ENCODE measurements at regions not wholly inside any gene's neighbourhood (a gene's known extent, or its start where the extent isn't known, plus 50 kb on each side); places are given as distances from the start of the nearest gene placed in this dataset.
"Not testable (repeated sequence)": the region's sequence is repeated elsewhere in the genome, so short reads cannot be mapped to it uniquely, and the experiment has no call there.

- peak overlapping the region in 1 of 6 donors; percentile 46 for H3K27ac Mint-ChIP-seq
- H3K4me3 Mint-ChIP-seq: no peak overlapping the region
- H3K9me3 Mint-ChIP-seq: peaks cover 0 to 11% (median 6%) of the 10 kb centered on the region in 7 donors
- no peak for DNase-seq
- H3K4me1 Mint-ChIP-seq: peaks cover 0 to 6% (median 4%) of the 10 kb centered on the region in 3 donors
- H3K36me3 Mint-ChIP-seq: peaks cover 0 to 6% of the 10 kb centered on the region in 2 donors
- H3K27me3 Mint-ChIP-seq: peaks cover 0 to 16% (median 13%) of the 10 kb centered on the region in 3 donors
- ATAC-seq (ENCODE audit: low read depth in 2 of 2): no peak
Measured at GRCh38 chr12:68387338-68387737, 55.2 kb upstream of the MDM1 start.

- Mint-ChIP-seq H3K27ac (no peak overlapping the region), H3K27me3 (peaks cover 0 to 8% (median 5%) of the 10 kb centered on the region in 3 donors), H3K4me3 (no peak overlapping the region), H3K36me3 (peaks cover 0 to 6% of the 10 kb centered on the region in 2 donors), H3K4me1 (peaks cover 0 to 6% (median 4%) of the 10 kb centered on the region in 3 donors), H3K9me3 (peaks cover 0 to 11% (median 6%) of the 10 kb centered on the region in 7 donors)
- no peak for DNase-seq
- ATAC-seq (ENCODE audit: low read depth in 2 of 2): no peak
Measured at GRCh38 chr12:68389305-68389704, 57.1 kb upstream of the MDM1 start.

DNA sequence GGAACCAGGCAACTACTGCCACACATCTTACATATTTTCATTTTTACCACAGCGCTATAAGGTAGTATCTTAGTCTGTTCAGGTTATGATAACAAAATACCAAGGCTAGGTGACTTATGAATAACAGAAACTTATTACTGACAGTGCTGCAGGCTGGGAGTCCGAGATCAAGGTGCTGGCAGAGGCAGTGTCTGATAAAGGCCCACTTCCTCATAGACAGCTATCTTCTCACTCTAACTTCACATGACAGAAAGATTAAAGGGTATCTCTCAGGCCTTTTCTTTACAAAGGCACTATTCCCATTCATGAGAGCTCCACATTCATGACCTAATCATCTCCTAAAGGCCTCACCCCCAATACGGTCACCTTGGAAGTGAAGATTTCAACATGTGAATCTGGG, 59.8 kb upstream of the MDM1 start:
- Mint-ChIP-seq H3K27ac (peak overlapping the region in 1 of 6 donors; percentile 36), H3K27me3 (no peaks in the 10 kb centered on the region), H3K4me1 (peaks cover 0 to 6% (median 4%) of the 10 kb centered on the region in 3 donors), H3K4me3 (no peak overlapping the region), H3K36me3 (peaks cover 4 to 6% of the 10 kb centered on the region in 2 donors), H3K9me3 (peaks cover 2 to 11% (median 7%) of the 10 kb centered on the region in 7 donors)
- DNase-seq (no peak), ATAC-seq (ENCODE audit: low read depth in 2 of 2) (no peak)

GRCh38 chr12:68392376-68392775, 60.2 kb upstream of the MDM1 start:
- Mint-ChIP-seq H3K9me3 (peaks cover 4 to 11% (median 7%) of the 10 kb centered on the region in 7 donors), H3K27me3 (no peaks in the 10 kb centered on the region), H3K36me3 (peaks cover 6 to 8% of the 10 kb centered on the region in 2 donors), H3K4me1 (peaks cover 0 to 6% (median 3%) of the 10 kb centered on the region in 3 donors), H3K27ac (no peak overlapping the region), H3K4me3 (no peak overlapping the region)
- no peak for DNase-seq
- ATAC-seq (ENCODE audit: low read depth in 2 of 2): no peak

GRCh38 chr12:68393417-68393816, 61.3 kb upstream of the MDM1 start:
- H3K27me3 Mint-ChIP-seq: no peaks in the 10 kb centered on the region

GRCh38 chr12:68397566-68398158, 65.5 kb upstream of the MDM1 start:
- peaks cover 0 to 9% of the 10 kb centered on the region in 2 donors for H3K36me3 Mint-ChIP-seq
- DNase-seq (no peak), ATAC-seq (ENCODE audit: low read depth in 2 of 2) (no peak)
- H3K9me3 Mint-ChIP-seq: peaks cover 0 to 6% (median 0%) of the 10 kb centered on the region in 7 donors
- no peak overlapping the region for H3K27ac Mint-ChIP-seq
- no peaks in the 10 kb centered on the region for H3K4me1 Mint-ChIP-seq
- no peaks in the 10 kb centered on the region for H3K27me3 Mint-ChIP-seq
- no peak overlapping the region for H3K4me3 Mint-ChIP-seq

More at GRCh38 chr12:68393417-68393816, 61.3 kb upstream of the MDM1 start:
- ATAC-seq (ENCODE audit: low read depth in 2 of 2) (no peak), DNase-seq (no peak)
- H3K36me3 Mint-ChIP-seq: peaks cover 6 to 9% of the 10 kb centered on the region in 2 donors
- peaks cover 0 to 6% (median 0%) of the 10 kb centered on the region in 3 donors for H3K4me1 Mint-ChIP-seq
- no peak overlapping the region for H3K4me3 Mint-ChIP-seq
- no peak overlapping the region for H3K27ac Mint-ChIP-seq
- peaks cover 4 to 11% (median 7%) of the 10 kb centered on the region in 7 donors for H3K9me3 Mint-ChIP-seq

GRCh38 chr12:68398689-68399088, 66.5 kb upstream of the MDM1 start:
- ATAC-seq (ENCODE audit: low read depth in 2 of 2); H3K4me1 Mint-ChIP-seq; H3K27me3 Mint-ChIP-seq; H3K27ac Mint-ChIP-seq; H3K4me3 Mint-ChIP-seq; H3K36me3 Mint-ChIP-seq; H3K9me3 Mint-ChIP-seq; DNase-seq: not testable (repeated sequence)

DNA sequence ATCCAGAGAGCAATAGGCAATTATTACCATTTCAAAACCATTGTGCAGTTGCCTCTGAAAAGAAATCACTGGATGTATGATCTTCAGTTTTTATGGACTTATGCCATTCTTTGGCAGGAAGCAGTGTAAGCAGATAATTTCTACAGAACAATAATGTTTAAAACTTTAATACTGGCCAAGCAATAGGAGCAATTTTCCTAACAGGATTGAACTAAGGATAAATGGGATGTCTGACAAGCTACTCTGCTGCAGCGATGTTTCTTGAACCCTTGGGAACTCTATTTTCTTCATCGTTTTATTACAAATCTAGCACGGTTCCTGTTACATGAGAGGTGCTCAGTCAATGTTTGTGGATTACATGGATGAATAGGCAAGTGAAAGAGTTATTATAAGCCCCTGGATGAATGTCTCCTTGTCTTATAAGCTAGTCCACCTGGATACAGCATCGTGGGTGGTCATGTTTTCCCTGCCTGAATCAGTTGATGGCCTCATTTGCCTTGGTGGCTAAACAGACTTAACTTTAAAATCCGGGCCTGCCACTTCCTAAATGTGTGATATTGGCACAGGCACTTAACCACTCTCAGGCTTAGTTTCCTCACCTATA, 68.2 kb upstream of the MDM1 start:
- Mint-ChIP-seq H3K27ac (no peak overlapping the region), H3K9me3 (peaks cover 0 to 6% (median 0%) of the 10 kb centered on the region in 7 donors), H3K27me3 (no peaks in the 10 kb centered on the region), H3K4me1 (no peaks in the 10 kb centered on the region), H3K4me3 (no peak overlapping the region), H3K36me3 (peaks cover 0 to 9% of the 10 kb centered on the region in 2 donors)
- no peak for DNase-seq
- no peak for ATAC-seq (ENCODE audit: low read depth in 2 of 2)

- ATAC-seq (ENCODE audit: low read depth in 2 of 2) (no peak), DNase-seq (no peak)
- H3K4me3 Mint-ChIP-seq: no peak overlapping the region
- H3K36me3 Mint-ChIP-seq: no peaks in the 10 kb centered on the region
- no peaks in the 10 kb centered on the region for H3K4me1 Mint-ChIP-seq
- H3K9me3 Mint-ChIP-seq: peaks cover 0 to 2% (median 0%) of the 10 kb centered on the region in 7 donors
- H3K27ac Mint-ChIP-seq: no peak overlapping the region
- H3K27me3 Mint-ChIP-seq: no peaks in the 10 kb centered on the region
Measured at GRCh38 chr12:68402422-68402821, 70.3 kb upstream of the MDM1 start.

- Mint-ChIP-seq H3K4me3 (no peak overlapping the region), H3K9me3 (peaks cover 0 to 2% (median 0%) of the 10 kb centered on the region in 7 donors), H3K27me3 (no peaks in the 10 kb centered on the region), H3K4me1 (no peaks in the 10 kb centered on the region), H3K36me3 (no peaks in the 10 kb centered on the region), H3K27ac (no peak overlapping the region)
- ATAC-seq (ENCODE audit: low read depth in 2 of 2) (no peak), DNase-seq (no peak)
Measured at GRCh38 chr12:68403296-68403695, 71.1 kb upstream of the MDM1 start.

- Mint-ChIP-seq H3K4me3 (no peak overlapping the region), H3K27me3 (no peaks in the 10 kb centered on the region), H3K27ac (peak overlapping the region in 1 of 6 donors; percentile 80), H3K9me3 (peaks cover 0 to 2% (median 0%) of the 10 kb centered on the region in 7 donors), H3K4me1 (no peaks in the 10 kb centered on the region), H3K36me3 (no peaks in the 10 kb centered on the region)
- DNase-seq (no peak), ATAC-seq (ENCODE audit: low read depth in 2 of 2) (no peak)
Measured at GRCh38 chr12:68403711-68404110, 71.5 kb upstream of the MDM1 start.

GRCh38 chr12:68405343-68405781, 73.2 kb upstream of the MDM1 start:
- Mint-ChIP-seq H3K4me3 (no peak overlapping the region), H3K36me3 (no peaks in the 10 kb centered on the region), H3K27me3 (peaks cover 0 to 8% (median 0%) of the 10 kb centered on the region in 3 donors), H3K9me3 (no peaks in the 10 kb centered on the region), H3K4me1 (no peaks in the 10 kb centered on the region), H3K27ac (no peak overlapping the region)
- ATAC-seq (ENCODE audit: low read depth in 2 of 2) (no peak), DNase-seq (no peak)

- DNase-seq (no peak), ATAC-seq (ENCODE audit: low read depth in 2 of 2) (no peak)
- Mint-ChIP-seq H3K4me1 (no peaks in the 10 kb centered on the region), H3K9me3 (no peaks in the 10 kb centered on the region), H3K27me3 (peaks cover 0 to 8% (median 0%) of the 10 kb centered on the region in 3 donors), H3K27ac (peak overlapping the region in 1 of 6 donors; percentile 55), H3K36me3 (no peaks in the 10 kb centered on the region), H3K4me3 (no peak overlapping the region)
Measured at GRCh38 chr12:68406134-68406576, 74.0 kb upstream of the MDM1 start.

DNA sequence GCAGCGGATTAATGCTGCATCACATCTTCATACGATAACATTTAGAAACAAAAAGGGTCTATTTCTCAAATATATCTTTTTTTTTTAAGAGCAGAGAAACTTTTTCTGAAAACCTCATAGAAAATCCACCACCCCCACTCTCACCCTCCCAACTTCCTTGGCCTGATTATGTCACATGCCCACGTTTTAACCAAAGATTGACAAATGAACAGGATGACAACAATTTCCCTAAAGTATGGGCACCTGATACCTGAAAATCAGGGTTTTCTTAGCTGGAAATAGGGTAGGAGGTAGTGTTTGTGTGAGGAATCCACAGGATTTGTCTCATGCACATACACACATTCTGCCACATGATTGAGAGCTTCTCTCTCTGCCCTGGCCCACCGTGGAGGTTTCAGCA, 74.7 kb upstream of the MDM1 start:
- no peaks in the 10 kb centered on the region for H3K4me1 Mint-ChIP-seq
- ATAC-seq (ENCODE audit: low read depth in 2 of 2) (no peak), DNase-seq (no peak)
- no peaks in the 10 kb centered on the region for H3K9me3 Mint-ChIP-seq
- no peak overlapping the region for H3K4me3 Mint-ChIP-seq
- H3K36me3 Mint-ChIP-seq: no peaks in the 10 kb centered on the region
- peak overlapping the region in 1 of 6 donors; percentile 62 for H3K27ac Mint-ChIP-seq
- H3K27me3 Mint-ChIP-seq: peaks cover 0 to 8% (median 0%) of the 10 kb centered on the region in 3 donors
